ENCODE measurements at regions not wholly inside any gene's neighbourhood (a gene's known extent, or its start where the extent isn't known, plus 50 kb on each side); places are given as distances from the start of the nearest gene placed in this dataset.

GRCh38 chr6:105509506-105510331 lies 106.8 kb upstream of the PREP start:
- DNase-seq = no peak

- DNase-seq = no peak
Observed at GRCh38 chr6:105507811-105508210, 104.9 kb upstream of the PREP start.

GRCh38 chr6:105504706-105505105 lies 101.8 kb upstream of the PREP start:
- DNase-seq = no peak

GRCh38 chr6:105503641-105504040 lies 100.8 kb upstream of the PREP start:
- DNase-seq = no peak

- DNase-seq = no peak
Observed at GRCh38 chr6:105501826-105502344, 99.0 kb upstream of the PREP start.

- DNase-seq = no peak
Observed at GRCh38 chr6:105501246-105501645, 98.4 kb upstream of the PREP start.

GRCh38 chr6:105500693-105501092 lies 97.8 kb upstream of the PREP start:
- DNase-seq = no peak

GRCh38 chr6:105499931-105500330 lies 97.0 kb upstream of the PREP start:
- no peak for DNase-seq

GRCh38 chr6:105499136-105499870 lies 96.4 kb upstream of the PREP start:
- no peak for DNase-seq

- no peak for DNase-seq
Observed at GRCh38 chr6:105497549-105497948, 94.7 kb upstream of the PREP start.

- DNase-seq = no peak
Observed at GRCh38 chr6:105495515-105495914, 92.6 kb upstream of the PREP start.

- no peak for DNase-seq
Observed at GRCh38 chr6:105494688-105495087, 91.8 kb upstream of the PREP start.

GRCh38 chr6:105493736-105494135 lies 90.9 kb upstream of the PREP start:
- no peak for DNase-seq

GRCh38 chr6:105492706-105493673 lies 90.1 kb upstream of the PREP start:
- DNase-seq = no peak

GRCh38 chr6:105489216-105489530 lies 86.3 kb upstream of the PREP start:
- no peak for DNase-seq

GRCh38 chr6:105488516-105489215 lies 85.8 kb upstream of the PREP start:
- DNase-seq = no peak

GRCh38 chr6:105487040-105487790 lies 84.3 kb upstream of the PREP start:
- DNase-seq = no peak

- DNase-seq = no peak
Observed at GRCh38 chr6:105485456-105485855, 82.6 kb upstream of the PREP start.

- DNase-seq = no peak
Observed at GRCh38 chr6:105484238-105485161, 81.6 kb upstream of the PREP start.

- no peak for DNase-seq
Observed at GRCh38 chr6:105483492-105483891, 80.6 kb upstream of the PREP start.

All from CD4-positive, alpha-beta T cell treated with Interleukin-6 for 4 hours (primary cell).